ENCODE measurements at regions not wholly inside any gene's neighbourhood (a gene's known extent, or its start where the extent isn't known, plus 50 kb on each side); places are given as distances from the start of the nearest gene placed in this dataset.

GRCh38 chr1:147078606-147079399 is 93.5 kb downstream of the PRKAB2 start:
- TF ChIP-seq POLR2AphosphoS5 (IDR thresholded peaks at IDR 0.05; ENCODE audit: insufficient read depth in 1 of 2, low read depth in 1 of 2) (no peak), CTCF (IDR thresholded peaks at IDR 0.05) (no peak), POLR2A (IDR thresholded peaks at IDR 0.05) (no peak)

All from vagina (tissue), 2 donors.